ENCODE measurements at regions not wholly inside any gene's neighbourhood (a gene's known extent, or its start where the extent isn't known, plus 50 kb on each side); places are given as distances from the start of the nearest gene placed in this dataset.

DNA sequence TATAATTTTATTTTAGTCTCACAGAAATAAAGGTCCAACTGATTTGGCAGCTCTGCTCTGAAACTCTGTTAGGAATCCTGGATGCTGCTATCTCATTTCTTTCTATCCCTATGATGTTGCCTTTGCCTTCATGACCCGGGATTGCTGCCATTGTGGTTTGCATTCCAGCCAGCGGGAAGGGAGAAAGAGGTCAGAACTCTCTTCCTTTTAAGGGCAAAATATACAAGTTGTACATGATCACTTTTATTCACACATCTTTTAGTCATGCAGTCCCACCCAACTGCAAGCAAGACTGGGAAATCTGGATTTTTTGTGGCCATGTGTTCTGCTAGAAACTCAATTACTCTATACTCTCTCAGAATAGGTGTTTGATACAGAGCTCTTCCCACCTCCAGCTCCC lies 263.1 kb upstream of the ZFP64 start:
- TF ChIP-seq, protein P1, sequence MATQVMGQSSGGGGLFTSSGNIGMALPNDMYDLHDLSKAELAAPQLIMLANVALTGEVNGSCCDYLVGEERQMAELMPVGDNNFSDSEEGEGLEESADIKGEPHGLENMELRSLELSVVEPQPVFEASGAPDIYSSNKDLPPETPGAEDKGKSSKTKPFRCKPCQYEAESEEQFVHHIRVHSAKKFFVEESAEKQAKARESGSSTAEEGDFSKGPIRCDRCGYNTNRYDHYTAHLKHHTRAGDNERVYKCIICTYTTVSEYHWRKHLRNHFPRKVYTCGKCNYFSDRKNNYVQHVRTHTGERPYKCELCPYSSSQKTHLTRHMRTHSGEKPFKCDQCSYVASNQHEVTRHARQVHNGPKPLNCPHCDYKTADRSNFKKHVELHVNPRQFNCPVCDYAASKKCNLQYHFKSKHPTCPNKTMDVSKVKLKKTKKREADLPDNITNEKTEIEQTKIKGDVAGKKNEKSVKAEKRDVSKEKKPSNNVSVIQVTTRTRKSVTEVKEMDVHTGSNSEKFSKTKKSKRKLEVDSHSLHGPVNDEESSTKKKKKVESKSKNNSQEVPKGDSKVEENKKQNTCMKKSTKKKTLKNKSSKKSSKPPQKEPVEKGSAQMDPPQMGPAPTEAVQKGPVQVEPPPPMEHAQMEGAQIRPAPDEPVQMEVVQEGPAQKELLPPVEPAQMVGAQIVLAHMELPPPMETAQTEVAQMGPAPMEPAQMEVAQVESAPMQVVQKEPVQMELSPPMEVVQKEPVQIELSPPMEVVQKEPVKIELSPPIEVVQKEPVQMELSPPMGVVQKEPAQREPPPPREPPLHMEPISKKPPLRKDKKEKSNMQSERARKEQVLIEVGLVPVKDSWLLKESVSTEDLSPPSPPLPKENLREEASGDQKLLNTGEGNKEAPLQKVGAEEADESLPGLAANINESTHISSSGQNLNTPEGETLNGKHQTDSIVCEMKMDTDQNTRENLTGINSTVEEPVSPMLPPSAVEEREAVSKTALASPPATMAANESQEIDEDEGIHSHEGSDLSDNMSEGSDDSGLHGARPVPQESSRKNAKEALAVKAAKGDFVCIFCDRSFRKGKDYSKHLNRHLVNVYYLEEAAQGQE (IDR thresholded peaks at IDR 0.05; ENCODE audit: insufficient read depth in 1 of 2, low read depth in 2 of 2, low read length in 1 of 2), result no peak
- no peak for TF ChIP-seq CTCF (IDR thresholded peaks at IDR 0.05)
- no peak for TF ChIP-seq POLR2AphosphoS5 (IDR thresholded peaks at IDR 0.05; ENCODE audit: low read depth, low read length)
- no peak for TF ChIP-seq SIN3A (IDR thresholded peaks at IDR 0.05; ENCODE audit: borderline replicate concordance, insufficient read depth, low read depth, low read length)
- no peak for TF ChIP-seq TCF7L2 (IDR thresholded peaks at IDR 0.05; ENCODE audit: low read depth, low read length)
